ENCODE measurements at regions not wholly inside any gene's neighbourhood (a gene's known extent, or its start where the extent isn't known, plus 50 kb on each side); places are given as distances from the start of the nearest gene placed in this dataset.

- no peak for TF ChIP-seq CTCF (optimal IDR thresholded peaks at IDR 0.05 in 1 of 3, IDR thresholded peaks at IDR 0.05 in 1 of 3, conservative IDR thresholded peaks at IDR 0.05 in 1 of 3; ENCODE audit: extremely low read depth in 1 of 3, insufficient read depth in 2 of 3, low read length in 3 of 3)
- TF ChIP-seq EZH2 (IDR thresholded peaks at IDR 0.05; ENCODE audit: low read length), result no peak
These were observed 88.5 kb upstream of the DAB2 start for GRCh38 chr5:39513236-39513635.
